ENCODE measurements at regions not wholly inside any gene's neighbourhood (a gene's known extent, or its start where the extent isn't known, plus 50 kb on each side); places are given as distances from the start of the nearest gene placed in this dataset.

DNA sequence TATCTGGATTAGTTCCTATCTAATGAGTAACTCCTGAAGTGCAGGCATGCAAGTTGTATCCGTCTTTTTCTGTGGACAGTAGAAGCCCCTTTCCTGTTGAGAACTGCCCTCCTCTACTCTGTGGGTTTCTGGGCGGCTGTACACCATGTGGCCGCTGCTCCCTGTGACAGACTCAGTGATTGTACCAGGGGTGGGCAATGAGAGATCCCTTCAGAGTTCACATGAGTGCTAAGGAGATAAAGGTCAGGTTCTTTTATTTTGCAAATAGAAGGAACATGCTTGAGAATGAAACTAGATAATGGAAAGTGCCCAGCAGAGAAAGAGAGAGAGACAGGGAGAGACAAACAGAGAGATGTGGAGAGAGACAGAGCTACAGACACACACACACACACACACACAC is 76.4 kb upstream of the TAPT1 start:
- intact Hi-C loops (cut with micrococcal nuclease; ENCODE audit: unreplicated experiment): no loop called here

DNA sequence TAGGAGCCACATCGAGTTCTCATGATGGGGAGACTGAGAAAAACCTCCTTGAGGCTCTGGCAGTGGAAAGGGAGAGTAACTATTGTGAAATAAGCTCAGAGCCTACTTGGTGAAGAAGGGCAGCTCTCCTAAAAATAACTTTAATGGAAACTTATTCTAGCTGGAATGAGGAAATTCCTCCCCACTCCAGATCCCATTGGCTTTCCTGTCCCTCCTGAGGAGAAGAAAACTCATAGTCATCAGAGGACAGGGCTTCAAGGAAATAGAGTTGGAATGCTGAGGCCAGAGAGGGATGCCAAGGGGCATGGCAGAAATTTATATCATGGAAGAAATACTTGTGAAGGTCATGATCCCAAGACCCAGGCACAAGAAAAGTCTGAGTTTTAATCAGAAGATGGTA is 70.7 kb upstream of the TAPT1 start:
- no TSS peak for BruUV-seq (replicated peaks)
- Histone ChIP-seq H3K36me3 (ENCODE audit: low read depth) (no peaks in the 10 kb centered on the region), H3K9me2 (ENCODE audit: insufficient read depth) (no peaks in the 10 kb centered on the region), H2AFZ (no peak overlapping the region), H3K4me3 (no peak overlapping the region), H3K4me2 (no peak overlapping the region), H3F3A (ENCODE audit: insufficient read depth, low read depth) (no peaks in the 10 kb centered on the region), H3K27me3 (ENCODE audit: insufficient read depth, low read depth) (0 out of 2 replicates have a peak, but pooled peaks cover 4% of the 10 kb centered on the region), H4K20me1 (ENCODE audit: insufficient read depth) (no peaks in the 10 kb centered on the region), H3K4me1 (replicated peaks; ENCODE audit: insufficient read depth) (no peaks in the 10 kb centered on the region), H3K9me3 (ENCODE audit: insufficient read depth, low read depth) (no peaks in the 10 kb centered on the region), H3K27ac (no peak overlapping the region), H3K79me2 (ENCODE audit: low read depth) (no peaks in the 10 kb centered on the region)
- ChIA-PET POLR2A (ENCODE audit: unreplicated experiment) (no interaction called here), CTCF (no interaction called here)
- intact Hi-C loops (cut with micrococcal nuclease; ENCODE audit: unreplicated experiment): loop anchor here (10.0 kb wide), 2 partner anchors 148 to 1178 kb away; no protein-coding TSS in a partner anchor
- TF ChIP-seq EZH2 (IDR thresholded peaks at IDR 0.05; ENCODE audit: low read depth): no peak
- TF ChIP-seq, protein P1, sequence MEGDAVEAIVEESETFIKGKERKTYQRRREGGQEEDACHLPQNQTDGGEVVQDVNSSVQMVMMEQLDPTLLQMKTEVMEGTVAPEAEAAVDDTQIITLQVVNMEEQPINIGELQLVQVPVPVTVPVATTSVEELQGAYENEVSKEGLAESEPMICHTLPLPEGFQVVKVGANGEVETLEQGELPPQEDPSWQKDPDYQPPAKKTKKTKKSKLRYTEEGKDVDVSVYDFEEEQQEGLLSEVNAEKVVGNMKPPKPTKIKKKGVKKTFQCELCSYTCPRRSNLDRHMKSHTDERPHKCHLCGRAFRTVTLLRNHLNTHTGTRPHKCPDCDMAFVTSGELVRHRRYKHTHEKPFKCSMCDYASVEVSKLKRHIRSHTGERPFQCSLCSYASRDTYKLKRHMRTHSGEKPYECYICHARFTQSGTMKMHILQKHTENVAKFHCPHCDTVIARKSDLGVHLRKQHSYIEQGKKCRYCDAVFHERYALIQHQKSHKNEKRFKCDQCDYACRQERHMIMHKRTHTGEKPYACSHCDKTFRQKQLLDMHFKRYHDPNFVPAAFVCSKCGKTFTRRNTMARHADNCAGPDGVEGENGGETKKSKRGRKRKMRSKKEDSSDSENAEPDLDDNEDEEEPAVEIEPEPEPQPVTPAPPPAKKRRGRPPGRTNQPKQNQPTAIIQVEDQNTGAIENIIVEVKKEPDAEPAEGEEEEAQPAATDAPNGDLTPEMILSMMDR (conservative IDR thresholded peaks at IDR 0.05): no peak
- no peak for DNase-seq

More for the DNA sequence above, 76.4 kb upstream of the TAPT1 start:
- Histone ChIP-seq H3K9me3 (ENCODE audit: insufficient read depth, low read depth) (no peaks in the 10 kb centered on the region), H2AFZ (no peak overlapping the region), H3K9me2 (ENCODE audit: insufficient read depth) (no peaks in the 10 kb centered on the region), H3K36me3 (ENCODE audit: low read depth) (no peaks in the 10 kb centered on the region), H3K27ac (no peak overlapping the region), H3K4me2 (no peak overlapping the region), H4K20me1 (ENCODE audit: insufficient read depth) (no peaks in the 10 kb centered on the region), H3K4me3 (no peak overlapping the region), H3K4me1 (replicated peaks; ENCODE audit: insufficient read depth) (no peaks in the 10 kb centered on the region), H3K79me2 (ENCODE audit: low read depth) (no peaks in the 10 kb centered on the region), H3K27me3 (ENCODE audit: insufficient read depth, low read depth) (0 out of 2 replicates have a peak, but pooled peaks cover 4% of the 10 kb centered on the region), H3F3A (ENCODE audit: insufficient read depth, low read depth) (no peaks in the 10 kb centered on the region)
- TF ChIP-seq, protein P1 (conservative IDR thresholded peaks at IDR 0.05): no peak
- no peak for TF ChIP-seq EZH2 (IDR thresholded peaks at IDR 0.05; ENCODE audit: low read depth)
- ChIA-PET CTCF (no interaction called here), POLR2A (ENCODE audit: unreplicated experiment) (interaction anchor here (0.6 kb wide), 1 partner anchor 1573 kb away, joined by 4 read pairs; no protein-coding TSS in a partner anchor)
- BruUV-seq (replicated peaks): no TSS peak
- no peak for DNase-seq

DNA sequence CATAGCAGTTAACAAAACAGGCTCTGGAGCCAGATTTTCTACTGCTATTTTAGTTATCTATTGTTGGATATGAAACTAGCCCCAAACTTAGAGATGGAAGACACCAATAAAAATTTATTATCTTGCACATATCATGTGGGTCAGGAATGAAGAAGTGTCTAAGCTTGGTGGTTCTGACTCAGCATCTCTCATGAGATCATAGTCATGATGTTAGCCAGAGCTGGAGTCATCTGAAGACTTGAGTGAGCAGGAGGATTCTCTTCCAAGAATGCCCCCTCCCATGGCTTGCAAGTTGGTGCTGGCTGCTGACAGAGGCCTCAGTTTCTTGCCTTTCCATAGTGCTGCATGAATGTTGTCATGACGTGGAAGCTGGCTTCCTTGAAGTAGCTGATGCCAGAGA is 68.2 kb upstream of the TAPT1 start:
- Histone ChIP-seq H3K9me2 (ENCODE audit: insufficient read depth) (no peaks in the 10 kb centered on the region), H3K4me3 (no peak overlapping the region), H3K27ac (no peak overlapping the region), H2AFZ (no peak overlapping the region), H3K4me1 (replicated peaks; ENCODE audit: insufficient read depth) (no peaks in the 10 kb centered on the region), H3K79me2 (ENCODE audit: low read depth) (no peaks in the 10 kb centered on the region), H4K20me1 (ENCODE audit: insufficient read depth) (no peaks in the 10 kb centered on the region), H3K4me2 (no peak overlapping the region), H3F3A (ENCODE audit: insufficient read depth, low read depth) (no peaks in the 10 kb centered on the region), H3K9me3 (ENCODE audit: insufficient read depth, low read depth) (no peaks in the 10 kb centered on the region), H3K27me3 (ENCODE audit: insufficient read depth, low read depth) (no peaks in the 10 kb centered on the region; the same call in 1 of the 2 replicates), H3K36me3 (ENCODE audit: low read depth) (no peaks in the 10 kb centered on the region)
- no peak for DNase-seq
- ChIA-PET POLR2A (ENCODE audit: unreplicated experiment) (no interaction called here), CTCF (no interaction called here)
- TF ChIP-seq, protein P1 (conservative IDR thresholded peaks at IDR 0.05): no peak
- no peak for TF ChIP-seq EZH2 (IDR thresholded peaks at IDR 0.05; ENCODE audit: low read depth)
- intact Hi-C loops (cut with micrococcal nuclease; ENCODE audit: unreplicated experiment): loop anchor here (5.0 to 10.0 kb wide), 3 partner anchors 150 to 1180 kb away; no protein-coding TSS in a partner anchor
- BruUV-seq (replicated peaks): no TSS peak

Data from PC-9 (cell line).